Loucy (cell line): ENCODE measurements at regions not wholly inside any gene's neighbourhood (a gene's known extent, or its start where the extent isn't known, plus 50 kb on each side); places are given as distances from the start of the nearest gene placed in this dataset.

Source experiments
- H2AFZ ChIP-seq: fragments of 200-600 bp; sonication (generic); 2 replicates; pipeline ENCODE4 v1.6.0; 2016; ENCODE audit warnings: antibody characterized with exemption, mild to moderate bottlenecking, low read length, moderate library complexity
- H3F3A ChIP-seq: fragments of 200-600 bp; 2 replicates; pipeline ENCODE4 v1.6.0; 2016; ENCODE audit warnings: antibody characterized with exemption, low read depth, mild to moderate bottlenecking
- H3K27me3 ChIP-seq: fragments of 200-600 bp; sonication (generic); 2 replicates; pipeline ENCODE4 v1.6.1; 2014; ENCODE audit warnings: low read length, mild to moderate bottlenecking; ENCODE audit not compliant: insufficient read depth, poor library complexity, severe bottlenecking
- H3K36me3 ChIP-seq: fragments of 200-600 bp; sonication (generic); 2 replicates; pipeline ENCODE4 v1.6.1; 2016; ENCODE audit warnings: low read length; ENCODE audit not compliant: insufficient read depth
- H3K4me1 ChIP-seq: fragments of 200-600 bp; sonication (generic); 2 replicates; pipeline ENCODE4 v1.5.1; 2014; ENCODE audit warnings: low read length, mild to moderate bottlenecking; ENCODE audit not compliant: insufficient read depth, poor library complexity, severe bottlenecking
- H3K4me2 ChIP-seq: fragments of 200-600 bp; sonication (generic); 2 replicates; pipeline ENCODE4 v1.6.0; 2014; ENCODE audit warnings: antibody characterized with exemption, low read length, low read depth, mild to moderate bottlenecking; ENCODE audit not compliant: poor library complexity, severe bottlenecking
- H3K4me3 ChIP-seq: fragments of 200-600 bp; sonication (generic); 2 replicates; pipeline ENCODE4 v1.5.1; 2014; ENCODE audit warnings: low read length, mild to moderate bottlenecking, mixed read lengths; ENCODE audit not compliant: poor library complexity, severe bottlenecking
- H3K79me2 ChIP-seq: fragments of 200-600 bp; sonication (generic); 2 replicates; pipeline ENCODE4 v1.6.1; 2014; ENCODE audit warnings: low read length; ENCODE audit not compliant: insufficient read depth
- H3K9ac ChIP-seq: fragments of 200-600 bp; sonication (generic); 2 replicates; pipeline ENCODE4 v1.6.0; 2014; ENCODE audit warnings: mild to moderate bottlenecking, low read depth, low read length, moderate library complexity; ENCODE audit not compliant: poor library complexity, severe bottlenecking
- H3K9me2 ChIP-seq: fragments of 200-600 bp; sonication (generic); replicated peaks from 2 replicates; pipeline ENCODE4 v1.6.1; 2016; ENCODE audit warnings: low read depth, low read length, mixed read lengths
- H3K9me3 ChIP-seq: fragments of 200-600 bp; sonication (generic); 2 replicates; pipeline ENCODE4 v1.6.1; 2014; ENCODE audit warnings: mild to moderate bottlenecking, antibody characterized with exemption, low read length, low read depth; ENCODE audit not compliant: insufficient read depth
- H4K20me1 ChIP-seq: fragments of 200-600 bp; sonication (generic); 2 replicates; pipeline ENCODE4 v1.6.0; 2014; ENCODE audit warnings: antibody characterized with exemption, low read length, mild to moderate bottlenecking; ENCODE audit not compliant: insufficient read depth, poor library complexity, severe bottlenecking
- EZH2phosphoT487 ChIP-seq: fragments of 200-600 bp; IDR thresholded peaks from 2 replicates; pipeline ENCODE4 v1.6.1; 2018; ENCODE audit warnings: antibody characterized with exemption, mild to moderate bottlenecking, moderate library complexity, borderline replicate concordance
- TF ChIP-seq, protein P1 (sequence below): fragments of 200-600 bp; sonication (generic); conservative IDR thresholded peaks from 2 replicates; pipeline ENCODE4 v1.5.1; 2014; ENCODE audit warnings: mild to moderate bottlenecking, antibody characterized with exemption, low read length

DNA sequence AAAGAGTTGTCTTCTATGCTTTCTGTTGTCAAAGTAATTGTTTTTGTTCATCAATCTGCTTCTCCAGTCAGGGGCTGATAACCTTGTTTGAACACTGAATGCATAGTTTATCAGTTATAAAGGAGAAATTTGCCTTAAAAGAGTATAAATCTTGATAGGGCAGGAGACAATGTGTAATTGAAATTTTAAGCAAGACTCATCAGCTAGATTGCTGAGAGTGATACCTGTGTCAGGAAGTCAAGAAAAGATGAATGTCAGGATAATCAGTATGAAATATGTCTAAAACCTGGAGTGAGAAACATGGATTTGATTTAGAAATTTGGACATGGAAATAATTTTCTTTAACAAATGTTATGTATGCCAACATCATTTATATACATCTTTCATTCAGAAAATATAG, 1258.1 kb downstream of the EFNA5 start:
- Histone ChIP-seq H3K9ac (no peak overlapping the region), H3K4me1 (no peaks in the 10 kb centered on the region), H3K4me3 (no peak overlapping the region), H3F3A (no peaks in the 10 kb centered on the region), H3K79me2 (no peaks in the 10 kb centered on the region), H3K4me2 (no peak overlapping the region), H3K36me3 (no peaks in the 10 kb centered on the region), H4K20me1 (no peaks in the 10 kb centered on the region), H3K9me3 (no peaks in the 10 kb centered on the region), H3K27me3 (no peaks in the 10 kb centered on the region), H2AFZ (no peak overlapping the region), H3K9me2 (no peaks in the 10 kb centered on the region)
- TF ChIP-seq, protein P1, sequence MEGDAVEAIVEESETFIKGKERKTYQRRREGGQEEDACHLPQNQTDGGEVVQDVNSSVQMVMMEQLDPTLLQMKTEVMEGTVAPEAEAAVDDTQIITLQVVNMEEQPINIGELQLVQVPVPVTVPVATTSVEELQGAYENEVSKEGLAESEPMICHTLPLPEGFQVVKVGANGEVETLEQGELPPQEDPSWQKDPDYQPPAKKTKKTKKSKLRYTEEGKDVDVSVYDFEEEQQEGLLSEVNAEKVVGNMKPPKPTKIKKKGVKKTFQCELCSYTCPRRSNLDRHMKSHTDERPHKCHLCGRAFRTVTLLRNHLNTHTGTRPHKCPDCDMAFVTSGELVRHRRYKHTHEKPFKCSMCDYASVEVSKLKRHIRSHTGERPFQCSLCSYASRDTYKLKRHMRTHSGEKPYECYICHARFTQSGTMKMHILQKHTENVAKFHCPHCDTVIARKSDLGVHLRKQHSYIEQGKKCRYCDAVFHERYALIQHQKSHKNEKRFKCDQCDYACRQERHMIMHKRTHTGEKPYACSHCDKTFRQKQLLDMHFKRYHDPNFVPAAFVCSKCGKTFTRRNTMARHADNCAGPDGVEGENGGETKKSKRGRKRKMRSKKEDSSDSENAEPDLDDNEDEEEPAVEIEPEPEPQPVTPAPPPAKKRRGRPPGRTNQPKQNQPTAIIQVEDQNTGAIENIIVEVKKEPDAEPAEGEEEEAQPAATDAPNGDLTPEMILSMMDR: no peak
- no peak for TF ChIP-seq EZH2phosphoT487

DNA sequence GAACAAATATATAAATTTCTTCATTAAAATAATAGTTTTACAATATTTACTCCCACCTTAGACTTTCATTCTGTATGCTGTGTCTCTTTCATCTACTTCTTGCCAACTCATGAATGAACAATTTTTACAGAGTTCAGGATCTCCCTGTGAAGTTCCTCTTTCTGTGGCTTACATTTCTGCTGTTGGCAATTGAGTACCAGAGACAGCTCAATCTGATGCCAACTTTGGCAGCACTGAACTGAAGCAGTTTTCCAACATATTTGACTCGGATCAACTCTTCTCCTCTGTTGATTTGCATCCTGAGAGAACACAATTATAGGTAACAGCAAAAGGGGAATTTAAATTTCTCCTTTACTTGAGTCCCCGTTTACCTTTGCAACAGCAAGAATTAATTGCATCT, 1262.2 kb downstream of the EFNA5 start:
- no peak overlapping the region for H3K9ac ChIP-seq
- no peak overlapping the region for H2AFZ ChIP-seq
- no peak overlapping the region for H3K4me3 ChIP-seq
- no peaks in the 10 kb centered on the region for H3K9me3 ChIP-seq
- no peaks in the 10 kb centered on the region for H3K4me1 ChIP-seq
- TF ChIP-seq, protein P1: no peak
- TF ChIP-seq EZH2phosphoT487: no peak
- no peaks in the 10 kb centered on the region for H3F3A ChIP-seq
- no peaks in the 10 kb centered on the region for H3K36me3 ChIP-seq
- H4K20me1 ChIP-seq: no peaks in the 10 kb centered on the region
- H3K79me2 ChIP-seq: no peaks in the 10 kb centered on the region
- no peaks in the 10 kb centered on the region for H3K9me2 ChIP-seq
- H3K4me2 ChIP-seq: no peak overlapping the region
- no peaks in the 10 kb centered on the region for H3K27me3 ChIP-seq

DNA sequence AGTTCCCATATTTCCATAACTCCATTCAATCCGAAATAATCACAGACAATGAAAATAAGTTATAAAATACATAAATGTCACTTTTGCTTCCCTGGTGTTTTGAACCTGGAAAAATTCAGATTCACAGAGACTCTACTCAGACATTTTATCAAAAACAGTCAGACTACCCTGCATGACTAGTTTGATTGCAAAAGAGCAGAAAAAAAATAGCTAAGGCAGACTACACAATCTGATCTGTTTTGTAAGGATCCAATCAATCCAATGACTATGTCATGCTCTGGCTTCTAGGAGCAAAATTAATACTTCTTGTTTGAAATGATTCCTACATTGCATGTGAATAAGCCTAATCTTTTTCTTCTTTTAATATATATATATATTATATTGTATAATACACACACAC, 1262.6 kb downstream of the EFNA5 start:
- Histone ChIP-seq H3K36me3 (no peaks in the 10 kb centered on the region), H3K9ac (no peak overlapping the region), H3K9me3 (no peaks in the 10 kb centered on the region), H3K9me2 (no peaks in the 10 kb centered on the region), H2AFZ (no peak overlapping the region), H4K20me1 (no peaks in the 10 kb centered on the region), H3K79me2 (no peaks in the 10 kb centered on the region), H3K4me1 (no peaks in the 10 kb centered on the region), H3K4me3 (no peak overlapping the region), H3K27me3 (no peaks in the 10 kb centered on the region), H3K4me2 (no peak overlapping the region), H3F3A (no peaks in the 10 kb centered on the region)
- no peak for TF ChIP-seq EZH2phosphoT487

DNA sequence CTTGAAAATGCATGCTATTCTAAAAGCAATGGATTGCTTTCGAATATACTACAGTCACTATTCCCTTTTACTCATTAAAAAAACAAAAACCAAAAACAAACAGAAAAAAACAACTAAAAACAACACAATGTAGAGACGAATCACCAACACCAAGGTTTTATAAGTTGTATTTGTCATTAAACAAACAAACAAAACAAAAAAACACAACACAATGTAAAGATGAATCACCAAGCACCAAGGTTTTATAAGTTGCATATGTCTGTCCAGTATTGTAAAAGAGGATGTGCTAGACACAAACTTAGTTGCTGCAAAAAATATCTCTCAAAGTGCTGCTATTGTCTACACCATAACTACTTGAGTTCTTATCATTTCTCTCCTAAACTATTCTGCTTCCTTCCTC, 1269.2 kb downstream of the EFNA5 start:
- Histone ChIP-seq H3K36me3 (no peaks in the 10 kb centered on the region), H3K79me2 (no peaks in the 10 kb centered on the region), H3K4me2 (no peak overlapping the region), H2AFZ (no peak overlapping the region), H3F3A (no peaks in the 10 kb centered on the region), H3K9me3 (no peaks in the 10 kb centered on the region), H3K27me3 (no peaks in the 10 kb centered on the region), H3K4me3 (no peak overlapping the region), H4K20me1 (no peaks in the 10 kb centered on the region), H3K4me1 (no peaks in the 10 kb centered on the region), H3K9ac (no peak overlapping the region), H3K9me2 (no peaks in the 10 kb centered on the region)
- TF ChIP-seq, protein P1: no peak
- no peak for TF ChIP-seq EZH2phosphoT487
